Bronchial epithelial cell (primary cell): ENCODE measurements at regions not wholly inside any gene's neighbourhood (a gene's known extent, or its start where the extent isn't known, plus 50 kb on each side); places are given as distances from the start of the nearest gene placed in this dataset.

ENCODE experiments used
- DNase-seq: peaks from one replicate; pipeline ENCODE4 v3.0.0-alpha.2; 2010; ENCODE audit warnings: low read depth
- FAIRE-seq: peaks from 2 replicates; lab custom pipeline; 2011; peaks lifted over from hg19 to GRCh38; lab: Jason Lieb, UNC
- H3K27me3 ChIP-seq: 2 replicates; pipeline ENCODE4 v1.5.1; 2011; ENCODE audit warnings: low read length; ENCODE audit not compliant: control insufficient read depth, insufficient read depth
- H3K36me3 ChIP-seq: 2 replicates; pipeline ENCODE4 v1.5.1; 2011; ENCODE audit warnings: low read length; ENCODE audit not compliant: control insufficient read depth, insufficient read depth
- H3K4me3 ChIP-seq: 2 replicates; pipeline ENCODE4 v1.5.1; 2011; ENCODE audit warnings: mild to moderate bottlenecking, low read depth, low read length, control low read depth
- TF ChIP-seq, protein P1 (sequence below): IDR thresholded peaks from 2 replicates; pipeline ENCODE4 v1.5.1; 2011; ENCODE audit warnings: mild to moderate bottlenecking, moderate library complexity, low read length, control low read depth, inconsistent platforms; ENCODE audit not compliant: insufficient read depth, severe bottlenecking

DNA sequence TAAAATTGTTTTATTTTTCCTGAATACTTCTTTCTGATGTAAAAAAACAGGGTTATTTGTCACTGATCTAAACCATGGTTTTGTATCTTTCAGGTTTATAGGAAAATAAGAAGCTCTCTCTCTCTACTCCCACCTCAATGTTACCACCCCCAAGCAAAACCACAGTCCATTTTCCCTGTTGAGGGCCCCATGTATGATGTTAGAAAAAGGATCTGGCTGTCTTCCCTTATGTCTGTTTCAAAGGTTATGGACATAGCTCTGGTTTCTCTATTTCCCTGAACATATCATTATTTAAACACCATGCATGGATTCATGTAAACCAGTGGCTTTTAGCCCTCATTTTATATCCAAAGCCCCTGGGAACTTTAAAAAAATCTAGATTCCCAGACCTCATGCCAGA is 649.0 kb upstream of the TBX3 start:
- FAIRE-seq: no peak
- Histone ChIP-seq H3K4me3 (no peak overlapping the region), H3K36me3 (no peaks in the 10 kb centered on the region), H3K27me3 (no peaks in the 10 kb centered on the region)
- no peak for DNase-seq
- TF ChIP-seq, protein P1, sequence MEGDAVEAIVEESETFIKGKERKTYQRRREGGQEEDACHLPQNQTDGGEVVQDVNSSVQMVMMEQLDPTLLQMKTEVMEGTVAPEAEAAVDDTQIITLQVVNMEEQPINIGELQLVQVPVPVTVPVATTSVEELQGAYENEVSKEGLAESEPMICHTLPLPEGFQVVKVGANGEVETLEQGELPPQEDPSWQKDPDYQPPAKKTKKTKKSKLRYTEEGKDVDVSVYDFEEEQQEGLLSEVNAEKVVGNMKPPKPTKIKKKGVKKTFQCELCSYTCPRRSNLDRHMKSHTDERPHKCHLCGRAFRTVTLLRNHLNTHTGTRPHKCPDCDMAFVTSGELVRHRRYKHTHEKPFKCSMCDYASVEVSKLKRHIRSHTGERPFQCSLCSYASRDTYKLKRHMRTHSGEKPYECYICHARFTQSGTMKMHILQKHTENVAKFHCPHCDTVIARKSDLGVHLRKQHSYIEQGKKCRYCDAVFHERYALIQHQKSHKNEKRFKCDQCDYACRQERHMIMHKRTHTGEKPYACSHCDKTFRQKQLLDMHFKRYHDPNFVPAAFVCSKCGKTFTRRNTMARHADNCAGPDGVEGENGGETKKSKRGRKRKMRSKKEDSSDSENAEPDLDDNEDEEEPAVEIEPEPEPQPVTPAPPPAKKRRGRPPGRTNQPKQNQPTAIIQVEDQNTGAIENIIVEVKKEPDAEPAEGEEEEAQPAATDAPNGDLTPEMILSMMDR: no peak

DNA sequence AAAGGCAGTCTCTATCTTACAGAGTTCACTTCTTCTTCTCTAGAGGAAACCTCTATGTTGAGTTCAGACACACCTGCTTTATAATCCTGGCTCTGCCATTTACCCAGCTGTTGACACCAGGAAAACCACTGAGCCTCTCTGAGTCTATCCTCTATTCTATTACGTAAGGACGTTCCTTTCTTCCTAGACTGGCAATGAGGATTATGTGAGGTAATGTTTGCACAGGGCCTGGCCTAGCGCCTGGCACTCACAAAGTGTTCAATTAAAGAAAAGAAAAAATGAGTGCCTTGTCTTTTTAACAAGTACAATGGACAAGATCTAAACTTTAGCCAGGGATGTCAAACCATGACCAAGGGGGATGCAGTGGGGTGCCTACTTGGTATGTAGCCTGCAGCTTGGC is 641.9 kb upstream of the TBX3 start:
- Histone ChIP-seq H3K27me3 (no peaks in the 10 kb centered on the region), H3K4me3 (no peak overlapping the region), H3K36me3 (no peaks in the 10 kb centered on the region)
- DNase-seq (peak; percentile 80), FAIRE-seq (no peak)
- TF ChIP-seq, protein P1: no peak

DNA sequence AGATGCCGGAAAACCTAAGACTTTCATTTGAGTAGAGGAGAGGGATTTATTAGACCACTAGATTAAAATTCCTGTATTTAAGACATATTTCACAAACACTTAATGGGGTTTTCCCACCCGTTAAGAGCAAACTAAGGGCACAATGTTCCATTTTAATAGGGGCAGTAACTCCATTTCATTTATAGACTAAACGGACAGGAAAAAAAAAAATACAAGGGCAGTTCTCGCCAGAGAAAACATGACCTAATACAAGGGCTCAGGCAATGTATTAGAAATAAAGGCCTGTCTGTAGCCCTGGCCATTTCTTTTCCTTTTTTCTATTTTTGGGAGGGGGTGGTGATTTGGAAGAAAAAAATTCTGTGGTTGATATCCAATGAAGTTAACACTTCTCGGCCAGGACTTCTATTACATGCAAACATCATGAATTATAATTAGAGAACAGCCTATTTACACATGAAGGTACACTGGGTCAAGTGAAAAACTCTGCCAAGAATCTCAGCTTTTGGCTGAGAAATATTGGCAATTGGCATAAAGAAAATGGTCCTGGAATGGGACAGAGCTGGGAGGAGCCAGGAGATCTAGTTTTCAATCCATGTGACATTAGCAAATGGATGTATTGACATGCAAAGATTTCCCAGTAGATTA is 641.1 kb upstream of the TBX3 start:
- TF ChIP-seq, protein P1: no peak
- FAIRE-seq: no peak

DNA sequence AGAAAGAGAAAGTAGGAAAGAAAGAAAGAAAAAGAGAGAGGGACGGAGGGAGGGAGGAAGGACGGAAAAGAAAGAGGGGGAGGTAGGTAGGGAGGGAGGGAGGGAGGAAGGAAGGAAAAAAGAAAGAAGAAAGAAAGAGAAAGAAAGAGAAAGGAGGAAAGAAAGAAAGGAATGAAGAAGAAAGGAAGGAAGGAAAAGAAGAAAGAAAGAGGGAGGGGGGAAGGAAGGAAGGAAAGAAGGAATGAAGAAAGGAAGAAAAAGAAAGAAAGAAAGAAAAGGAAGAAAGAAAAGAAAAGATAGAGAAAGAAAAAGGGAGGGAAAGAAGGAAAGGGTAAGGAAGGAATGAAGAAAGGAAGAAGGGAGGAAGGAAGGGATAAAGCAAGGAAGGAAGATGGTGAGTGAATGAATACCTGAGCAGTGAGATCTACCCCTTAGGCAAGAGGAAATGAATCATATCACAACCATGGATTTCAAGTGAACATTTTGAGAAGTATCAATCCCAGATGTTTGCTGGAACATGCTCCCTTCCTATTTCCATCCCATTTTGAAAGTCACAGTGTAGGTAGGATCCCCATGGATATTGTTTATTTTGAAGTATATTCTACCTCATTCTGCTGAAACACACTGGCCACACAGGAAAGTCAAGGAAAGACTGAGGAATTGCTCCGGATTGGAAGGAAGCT is 639.4 kb upstream of the TBX3 start:
- TF ChIP-seq, protein P1: no peak
- Histone ChIP-seq H3K4me3 (no peak overlapping the region), H3K36me3 (no peaks in the 10 kb centered on the region), H3K27me3 (no peaks in the 10 kb centered on the region)
- no peak for FAIRE-seq
- DNase-seq: peak; percentile 91

More for the DNA sequence above, 641.1 kb upstream of the TBX3 start:
- no peaks in the 10 kb centered on the region for H3K27me3 ChIP-seq
- no peak for DNase-seq
- H3K4me3 ChIP-seq: no peak overlapping the region
- no peaks in the 10 kb centered on the region for H3K36me3 ChIP-seq

DNA sequence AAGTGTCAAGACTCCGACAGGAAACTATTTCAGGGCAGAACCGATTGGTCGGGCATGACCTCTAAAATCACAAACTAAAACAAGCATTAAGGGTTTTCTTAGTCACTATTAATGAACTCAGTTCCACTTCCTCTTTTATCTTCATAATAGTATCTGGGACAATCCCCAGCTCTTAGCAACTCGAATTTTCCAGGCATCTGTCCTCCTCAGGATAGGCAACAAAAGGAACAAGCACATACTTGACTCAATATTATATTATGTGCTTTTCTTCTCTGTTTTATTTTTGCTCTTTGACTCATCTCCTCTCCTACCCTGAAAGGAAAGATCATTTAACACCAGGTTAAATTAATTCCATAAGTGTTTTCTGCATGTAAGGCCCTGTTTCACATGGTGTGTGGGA is 638.3 kb upstream of the TBX3 start:
- no peaks in the 10 kb centered on the region for H3K27me3 ChIP-seq
- H3K36me3 ChIP-seq: no peaks in the 10 kb centered on the region
- FAIRE-seq: no peak
- no peak overlapping the region for H3K4me3 ChIP-seq
- peak; percentile 94 for DNase-seq
- TF ChIP-seq, protein P1: no peak

DNA sequence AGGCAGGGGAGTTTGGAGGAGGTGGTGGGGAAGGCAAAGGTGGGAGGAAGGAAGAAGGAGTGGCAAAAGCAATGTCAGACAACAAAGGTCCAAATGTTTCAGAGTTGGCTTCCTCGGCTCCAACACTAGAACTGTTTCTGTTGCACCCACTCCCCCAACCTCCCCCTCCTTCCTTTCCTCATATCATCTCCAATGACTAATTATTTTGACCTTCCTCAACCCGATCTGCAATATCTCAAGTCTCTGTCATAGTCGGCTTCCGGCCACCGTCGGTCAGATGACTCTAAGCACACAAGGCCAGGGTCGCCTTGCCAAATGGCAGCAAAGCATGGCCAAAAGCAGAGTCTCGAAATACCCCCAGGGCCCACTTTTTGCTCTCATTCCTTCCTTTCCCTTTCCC is 637.0 kb upstream of the TBX3 start:
- no peak for DNase-seq
- FAIRE-seq: no peak
- Histone ChIP-seq H3K27me3 (no peaks in the 10 kb centered on the region), H3K4me3 (no peak overlapping the region), H3K36me3 (no peaks in the 10 kb centered on the region)
- TF ChIP-seq, protein P1: no peak
